ENCODE measurements at regions not wholly inside any gene's neighbourhood (a gene's known extent, or its start where the extent isn't known, plus 50 kb on each side); places are given as distances from the start of the nearest gene placed in this dataset.

DNA sequence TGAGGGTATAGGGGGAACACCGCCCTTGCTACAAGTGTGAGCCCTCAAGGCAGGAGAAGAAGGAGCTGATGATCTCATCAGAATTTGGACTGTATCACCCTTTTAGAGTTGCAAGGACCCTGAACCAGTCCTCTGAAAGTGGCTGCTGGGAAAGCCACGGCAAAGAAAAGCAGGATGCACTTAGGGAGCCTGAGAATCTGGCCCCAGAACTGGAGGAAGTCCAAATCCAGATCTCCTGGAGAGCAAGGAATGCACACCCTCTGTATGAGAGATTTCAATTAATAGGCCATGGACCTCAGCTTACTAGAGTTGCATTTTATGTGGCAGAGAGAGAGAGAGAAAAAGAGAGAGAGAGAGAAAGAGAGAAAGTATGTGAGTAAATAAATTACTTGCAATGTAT is 662.9 kb downstream of the CCSER2 start:
- TF ChIP-seq CTCF (conservative IDR thresholded peaks at IDR 0.05; ENCODE audit: low read length) (no peak), EZH2phosphoT487 (IDR thresholded peaks at IDR 0.05; ENCODE audit: borderline replicate concordance) (no peak)

All from Loucy (cell line).